HG03460 (cell line): ENCODE measurements at regions not wholly inside any gene's neighbourhood (a gene's known extent, or its start where the extent isn't known, plus 50 kb on each side); places are given as distances from the start of the nearest gene placed in this dataset.
"Not testable (repeated sequence)": the region's sequence is repeated elsewhere in the genome, so short reads cannot be mapped to it uniquely, and the experiment has no call there.

ENCODE experiments used
- ATAC-seq: cut with Tn5 transposase; IDR thresholded peaks from one replicate; pipeline ENCODE4 v1.9.1; 2021; ENCODE audit not compliant: unreplicated experiment

- ATAC-seq, result peak; percentile 11
These were observed 196.9 kb downstream of the ALG10 start for GRCh38 chr12:34219046-34219770.

- not testable (repeated sequence) for ATAC-seq
These were observed 197.8 kb downstream of the ALG10 start for GRCh38 chr12:34220079-34220478.

GRCh38 chr12:34223640-34224039 is 201.3 kb downstream of the ALG10 start:
- no peak for ATAC-seq

GRCh38 chr12:34226044-34226443 is 203.7 kb downstream of the ALG10 start:
- ATAC-seq, result not testable (repeated sequence)

- ATAC-seq, result not testable (repeated sequence)
These were observed 205.8 kb downstream of the ALG10 start for GRCh38 chr12:34228046-34228445.

- ATAC-seq, result not testable (repeated sequence)
These were observed 206.7 kb downstream of the ALG10 start for GRCh38 chr12:34229033-34229432.

GRCh38 chr12:34233618-34234017 is 211.3 kb downstream of the ALG10 start:
- no peak for ATAC-seq

GRCh38 chr12:34236073-34236472 is 213.8 kb downstream of the ALG10 start:
- no peak for ATAC-seq

GRCh38 chr12:34244608-34245007 is 222.3 kb downstream of the ALG10 start:
- ATAC-seq, result no peak

GRCh38 chr12:34249271-34249670 is 227.0 kb downstream of the ALG10 start:
- no peak for ATAC-seq

- not testable (repeated sequence) for ATAC-seq
These were observed 229.6 kb downstream of the ALG10 start for GRCh38 chr12:34251879-34252278.

- ATAC-seq, result no peak
These were observed 231.4 kb downstream of the ALG10 start for GRCh38 chr12:34253674-34254073.

GRCh38 chr12:34257093-34257492 is 234.8 kb downstream of the ALG10 start:
- ATAC-seq, result no peak

GRCh38 chr12:34262140-34262539 is 239.8 kb downstream of the ALG10 start:
- ATAC-seq, result not testable (repeated sequence)

- no peak for ATAC-seq
These were observed 241.8 kb downstream of the ALG10 start for GRCh38 chr12:34264110-34264509.

- ATAC-seq, result not testable (repeated sequence)
These were observed 251.4 kb downstream of the ALG10 start for GRCh38 chr12:34273703-34274102.

- ATAC-seq, result no peak
These were observed 252.8 kb downstream of the ALG10 start for GRCh38 chr12:34275129-34275528.

GRCh38 chr12:34286483-34286882 is 264.2 kb downstream of the ALG10 start:
- ATAC-seq, result no peak

- ATAC-seq, result no peak
These were observed 264.6 kb downstream of the ALG10 start for GRCh38 chr12:34286934-34287333.

- no peak for ATAC-seq
These were observed 265.1 kb downstream of the ALG10 start for GRCh38 chr12:34287437-34287836.

- ATAC-seq, result no peak
These were observed 266.0 kb downstream of the ALG10 start for GRCh38 chr12:34287986-34288962.

GRCh38 chr12:34288963-34289345 is 266.7 kb downstream of the ALG10 start:
- no peak for ATAC-seq
